SK-N-SH treated with all-trans-retinoic acid at 6 μM for 48 hours (cell line): ENCODE measurements at regions not wholly inside any gene's neighbourhood (a gene's known extent, or its start where the extent isn't known, plus 50 kb on each side); places are given as distances from the start of the nearest gene placed in this dataset.

Source experiments
- ATAC-seq: fragments of 200-7000 bp; cut with Tn5 transposase; 3 replicates; pipeline ENCODE4 v1.9.1; 2020; ENCODE audit warnings: mild to moderate bottlenecking, moderate library complexity
- ARNTL ChIP-seq: fragments of 450-650 bp; formaldehyde crosslinking; IDR thresholded peaks from 2 replicates; pipeline ENCODE4 v1.5.0; 2020; ENCODE audit warnings: low read depth, mild to moderate bottlenecking, moderate library complexity, borderline replicate concordance
- BACH2 ChIP-seq: fragments of 250-450 bp; sonication (Bioruptor Pico); IDR thresholded peaks from 2 replicates; pipeline ENCODE4 v1.9.0; 2021; ENCODE audit warnings: mild to moderate bottlenecking, borderline replicate concordance
- CREB5 ChIP-seq: fragments of 250-450 bp; sonication (Bioruptor Pico); IDR thresholded peaks from 2 replicates; pipeline ENCODE4 v1.5.1; 2020; ENCODE audit warnings: low read depth, mild to moderate bottlenecking, moderate library complexity
- CSRNP3 ChIP-seq: fragments of 250-450 bp; sonication (Bioruptor Pico); IDR thresholded peaks from 2 replicates; pipeline ENCODE4 v1.5.1; 2021; ENCODE audit warnings: mild to moderate bottlenecking, moderate library complexity
- ESRRG ChIP-seq: fragments of 250-450 bp; sonication (Bioruptor Pico); IDR thresholded peaks from 2 replicates; pipeline ENCODE4 v1.6.1; 2021; ENCODE audit warnings: mild to moderate bottlenecking
- GLIS3 ChIP-seq: fragments of 250-450 bp; sonication (Bioruptor Pico); IDR thresholded peaks from 2 replicates; pipeline ENCODE4 v1.5.0; 2020; ENCODE audit warnings: mild to moderate bottlenecking, moderate library complexity
- ISL1 ChIP-seq: fragments of 250-450 bp; sonication (Bioruptor Pico); IDR thresholded peaks from 2 replicates; pipeline ENCODE4 v2.1.2; 2022; ENCODE audit warnings: mild to moderate bottlenecking, moderate library complexity
- OSR1 ChIP-seq: fragments of 250-450 bp; sonication (Bioruptor Pico); IDR thresholded peaks from 2 replicates; pipeline ENCODE4 v1.8.0; 2022; ENCODE audit warnings: moderate library complexity, mild to moderate bottlenecking, inconsistent platforms
- POU6F1 ChIP-seq: fragments of 250-450 bp; sonication (Bioruptor Pico); IDR thresholded peaks from 2 replicates; pipeline ENCODE4 v1.8.0; 2021; ENCODE audit warnings: low read depth, mild to moderate bottlenecking, moderate library complexity, borderline replicate concordance
- PPARA ChIP-seq: fragments of 250-450 bp; sonication (Bioruptor Pico); IDR thresholded peaks from 2 replicates; pipeline ENCODE4 v1.5.0; 2020; ENCODE audit warnings: mild to moderate bottlenecking, borderline replicate concordance
- RARB ChIP-seq: fragments of 250-450 bp; sonication (Bioruptor Pico); IDR thresholded peaks from 2 replicates; pipeline ENCODE4 v1.8.0; 2021; ENCODE audit warnings: mild to moderate bottlenecking, moderate library complexity
- SNAI2 ChIP-seq: fragments of 250-450 bp; sonication (Bioruptor Pico); IDR thresholded peaks from 2 replicates; pipeline ENCODE4 v1.5.0; 2020; ENCODE audit warnings: mild to moderate bottlenecking, moderate library complexity
- TCF4 ChIP-seq: fragments of 250-450 bp; sonication (Bioruptor Pico); IDR thresholded peaks from 2 replicates; pipeline ENCODE4 v1.8.0; 2021; ENCODE audit warnings: mild to moderate bottlenecking, moderate library complexity, borderline replicate concordance
- TOX ChIP-seq: fragments of 250-450 bp; sonication (Bioruptor Pico); IDR thresholded peaks from 2 replicates; pipeline ENCODE4 v1.8.0; 2021; ENCODE audit warnings: mild to moderate bottlenecking, moderate library complexity, borderline replicate concordance
- ZC3H10 ChIP-seq: fragments of 250-450 bp; sonication (Bioruptor Pico); IDR thresholded peaks from 2 replicates; pipeline ENCODE4 v1.5.1; 2021; ENCODE audit warnings: mild to moderate bottlenecking, moderate library complexity
- ZFP3 ChIP-seq: fragments of 250-450 bp; sonication (Bioruptor Pico); IDR thresholded peaks from 2 replicates; pipeline ENCODE4 v1.5.0; 2020; ENCODE audit warnings: mild to moderate bottlenecking, moderate library complexity
- ZFP30 ChIP-seq: fragments of 450-650 bp; formaldehyde crosslinking; IDR thresholded peaks from 2 replicates; pipeline ENCODE4 v1.5.0; 2022; ENCODE audit warnings: mild to moderate bottlenecking, moderate library complexity
- ZNF565 ChIP-seq: fragments of 450-650 bp; formaldehyde crosslinking; conservative IDR thresholded peaks from 2 replicates; pipeline ENCODE4 v1.5.0; 2020; ENCODE audit warnings: low read depth, mild to moderate bottlenecking, moderate library complexity
- ZNF70 ChIP-seq: fragments of 450-650 bp; formaldehyde crosslinking; IDR thresholded peaks from 2 replicates; pipeline ENCODE4 v1.5.0; 2020; ENCODE audit warnings: mild to moderate bottlenecking, moderate library complexity
- ZNF8 ChIP-seq: fragments of 450-650 bp; formaldehyde crosslinking; IDR thresholded peaks from 2 replicates; pipeline ENCODE4 v1.5.0; 2020; ENCODE audit warnings: mild to moderate bottlenecking, moderate library complexity
- TF ChIP-seq, protein P1 (sequence below): fragments of 250-450 bp; sonication (Bioruptor Pico); IDR thresholded peaks from 2 replicates; pipeline ENCODE4 v1.8.0; 2020; ENCODE audit warnings: mild to moderate bottlenecking, moderate library complexity, borderline replicate concordance

DNA sequence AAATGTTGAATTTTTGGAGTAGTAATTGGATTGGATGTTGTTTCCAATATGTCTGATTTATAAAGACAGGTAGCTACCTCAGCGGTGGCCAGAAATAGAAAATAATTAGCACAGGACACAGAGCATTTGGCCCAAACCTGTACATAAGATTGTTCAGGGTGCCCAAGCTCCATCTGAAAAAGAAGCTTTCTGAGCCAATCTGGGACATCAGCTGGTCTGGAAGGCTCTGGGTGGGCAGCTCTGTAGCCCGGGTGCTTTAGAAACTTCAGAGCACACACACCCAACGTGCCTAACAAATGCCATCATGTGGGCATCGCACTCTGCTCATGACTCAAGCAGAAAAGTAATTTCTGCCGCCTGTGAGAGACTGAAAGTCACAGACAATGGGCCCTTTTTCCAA lies 460.7 kb downstream of the ICE1 start:
- TF ChIP-seq OSR1 (CRISPR knock-in tag) (no peak), GLIS3 (CRISPR knock-in tag) (no peak), ARNTL (CRISPR knock-in tag) (no peak), RARB (CRISPR knock-in tag) (no peak), ZFP3 (CRISPR knock-in tag) (no peak), ISL1 (no peak), BACH2 (CRISPR knock-in tag) (no peak), ZC3H10 (CRISPR knock-in tag) (no peak), TCF4 (CRISPR knock-in tag) (no peak), ZNF565 (CRISPR knock-in tag) (no peak), TOX (CRISPR knock-in tag) (no peak), PPARA (no peak), CSRNP3 (CRISPR knock-in tag) (no peak), SNAI2 (no peak), CREB5 (no peak), ZNF8 (CRISPR knock-in tag) (no peak), ESRRG (CRISPR knock-in tag) (no peak)
- TF ChIP-seq, protein P1, sequence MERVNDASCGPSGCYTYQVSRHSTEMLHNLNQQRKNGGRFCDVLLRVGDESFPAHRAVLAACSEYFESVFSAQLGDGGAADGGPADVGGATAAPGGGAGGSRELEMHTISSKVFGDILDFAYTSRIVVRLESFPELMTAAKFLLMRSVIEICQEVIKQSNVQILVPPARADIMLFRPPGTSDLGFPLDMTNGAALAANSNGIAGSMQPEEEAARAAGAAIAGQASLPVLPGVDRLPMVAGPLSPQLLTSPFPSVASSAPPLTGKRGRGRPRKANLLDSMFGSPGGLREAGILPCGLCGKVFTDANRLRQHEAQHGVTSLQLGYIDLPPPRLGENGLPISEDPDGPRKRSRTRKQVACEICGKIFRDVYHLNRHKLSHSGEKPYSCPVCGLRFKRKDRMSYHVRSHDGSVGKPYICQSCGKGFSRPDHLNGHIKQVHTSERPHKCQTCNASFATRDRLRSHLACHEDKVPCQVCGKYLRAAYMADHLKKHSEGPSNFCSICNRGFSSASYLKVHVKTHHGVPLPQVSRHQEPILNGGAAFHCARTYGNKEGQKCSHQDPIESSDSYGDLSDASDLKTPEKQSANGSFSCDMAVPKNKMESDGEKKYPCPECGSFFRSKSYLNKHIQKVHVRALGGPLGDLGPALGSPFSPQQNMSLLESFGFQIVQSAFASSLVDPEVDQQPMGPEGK (CRISPR knock-in tag), result no peak
- no peak for ATAC-seq

DNA sequence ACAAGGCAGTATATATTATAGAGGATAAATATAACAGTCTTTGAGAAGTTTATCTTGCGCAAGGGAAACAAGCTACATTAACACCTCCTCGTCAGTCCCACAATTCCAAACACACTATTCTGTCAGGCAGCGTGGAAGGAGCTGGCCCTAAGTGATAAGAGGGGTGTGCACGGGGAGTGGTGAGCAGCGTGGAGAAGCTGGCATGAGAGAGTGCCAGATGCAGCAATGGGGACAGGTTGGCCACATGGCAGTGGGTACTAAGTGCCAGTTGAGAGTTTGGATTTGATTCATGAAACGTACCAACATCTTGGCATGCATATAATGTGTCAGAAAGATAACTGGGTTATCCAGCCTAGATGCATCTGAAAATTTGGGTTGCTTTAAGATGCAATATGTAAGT lies 460.2 kb downstream of the ICE1 start:
- no peak for ATAC-seq
- TF ChIP-seq TCF4 (CRISPR knock-in tag) (no peak), ZFP30 (CRISPR knock-in tag) (no peak), TOX (CRISPR knock-in tag) (no peak), ZC3H10 (CRISPR knock-in tag) (no peak), GLIS3 (CRISPR knock-in tag) (no peak), CREB5 (no peak), ZNF70 (no peak), ZFP3 (CRISPR knock-in tag) (no peak), ESRRG (CRISPR knock-in tag) (no peak), ZNF565 (CRISPR knock-in tag) (no peak), POU6F1 (CRISPR knock-in tag) (no peak), ARNTL (CRISPR knock-in tag) (no peak)
- TF ChIP-seq, protein P1 (CRISPR knock-in tag), result no peak

DNA sequence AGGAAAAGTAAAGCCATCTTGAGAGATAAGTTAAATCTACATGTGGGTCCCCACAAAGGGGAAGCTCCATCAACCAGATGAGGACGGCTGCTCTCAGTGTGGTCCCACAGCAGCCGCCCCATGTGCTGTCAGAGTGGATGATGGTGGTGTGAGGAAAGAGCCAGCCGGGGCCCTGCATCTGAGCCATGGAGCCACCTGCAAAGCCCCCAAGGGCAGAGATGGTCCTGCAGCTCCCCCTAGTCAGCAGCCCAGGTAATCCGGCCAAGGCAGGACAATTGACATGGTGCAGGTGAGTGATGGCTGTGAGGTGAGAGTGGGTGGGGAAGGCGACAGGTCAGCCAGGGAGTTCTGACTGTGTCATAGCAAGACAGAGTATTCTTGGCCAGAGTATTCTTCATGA lies 458.8 kb downstream of the ICE1 start:
- no peak for TF ChIP-seq GLIS3 (CRISPR knock-in tag)
- TF ChIP-seq ZFP30 (CRISPR knock-in tag), result no peak
- no peak for TF ChIP-seq PPARA
- no peak for TF ChIP-seq ZNF565 (CRISPR knock-in tag)
- no peak for TF ChIP-seq CSRNP3 (CRISPR knock-in tag)
- no peak for TF ChIP-seq SNAI2
- ATAC-seq, result no peak
